ENCODE measurements at regions not wholly inside any gene's neighbourhood (a gene's known extent, or its start where the extent isn't known, plus 50 kb on each side); places are given as distances from the start of the nearest gene placed in this dataset.

DNA sequence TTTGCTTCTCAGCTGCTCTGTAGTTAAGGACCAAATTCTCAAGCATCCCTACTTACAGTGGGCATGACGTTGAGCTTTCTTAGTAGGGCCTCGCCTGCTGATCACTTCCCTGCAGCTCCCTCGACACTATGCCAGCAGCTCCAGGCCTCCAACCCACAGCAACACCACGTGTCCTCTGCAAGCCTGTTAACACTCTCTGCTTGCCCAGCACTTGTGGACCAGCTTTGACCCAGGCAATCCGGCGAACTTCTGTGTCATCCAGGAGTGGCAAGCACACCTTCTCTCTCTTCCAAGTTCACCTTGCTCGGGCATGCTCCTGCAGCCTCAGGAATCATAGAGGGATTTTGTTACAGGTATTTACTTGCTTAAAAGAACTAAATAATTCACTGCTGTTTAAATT, 138.6 kb upstream of the FHL2 start:
- TF ChIP-seq, protein P1, sequence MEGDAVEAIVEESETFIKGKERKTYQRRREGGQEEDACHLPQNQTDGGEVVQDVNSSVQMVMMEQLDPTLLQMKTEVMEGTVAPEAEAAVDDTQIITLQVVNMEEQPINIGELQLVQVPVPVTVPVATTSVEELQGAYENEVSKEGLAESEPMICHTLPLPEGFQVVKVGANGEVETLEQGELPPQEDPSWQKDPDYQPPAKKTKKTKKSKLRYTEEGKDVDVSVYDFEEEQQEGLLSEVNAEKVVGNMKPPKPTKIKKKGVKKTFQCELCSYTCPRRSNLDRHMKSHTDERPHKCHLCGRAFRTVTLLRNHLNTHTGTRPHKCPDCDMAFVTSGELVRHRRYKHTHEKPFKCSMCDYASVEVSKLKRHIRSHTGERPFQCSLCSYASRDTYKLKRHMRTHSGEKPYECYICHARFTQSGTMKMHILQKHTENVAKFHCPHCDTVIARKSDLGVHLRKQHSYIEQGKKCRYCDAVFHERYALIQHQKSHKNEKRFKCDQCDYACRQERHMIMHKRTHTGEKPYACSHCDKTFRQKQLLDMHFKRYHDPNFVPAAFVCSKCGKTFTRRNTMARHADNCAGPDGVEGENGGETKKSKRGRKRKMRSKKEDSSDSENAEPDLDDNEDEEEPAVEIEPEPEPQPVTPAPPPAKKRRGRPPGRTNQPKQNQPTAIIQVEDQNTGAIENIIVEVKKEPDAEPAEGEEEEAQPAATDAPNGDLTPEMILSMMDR (IDR thresholded peaks at IDR 0.05; ENCODE audit: borderline replicate concordance, extremely low read depth, low read length, poor library complexity, severe bottlenecking): no peak
- no peak for TF ChIP-seq EZH2 (IDR thresholded peaks at IDR 0.05; ENCODE audit: borderline replicate concordance, low read depth, low read length, severe bottlenecking)
